Astrocyte (in vitro differentiated cells and primary cell): ENCODE measurements at regions not wholly inside any gene's neighbourhood (a gene's known extent, or its start where the extent isn't known, plus 50 kb on each side); places are given as distances from the start of the nearest gene placed in this dataset.

Experiments used
- DNase-seq: peaks from one replicate; pipeline ENCODE4 v3.0.0-alpha.2; 2010; ENCODE audit warnings: low read depth
- FAIRE-seq: peaks from 2 replicates; lab custom pipeline; 2011; peaks lifted over from hg19 to GRCh38; lab: Jason Lieb, UNC
- H2AFZ ChIP-seq: 2 replicates; pipeline ENCODE4 v1.6.0; 2012; ENCODE audit warnings: low read depth, low read length, inconsistent platforms
- H3K27ac ChIP-seq: 2 replicates; pipeline ENCODE4 v1.5.1; 2011; ENCODE audit warnings: low read depth, low read length, inconsistent platforms
- H3K27me3 ChIP-seq: 2 replicates; pipeline ENCODE4 v1.6.0; 2011; ENCODE audit warnings: low read length, inconsistent platforms; ENCODE audit not compliant: insufficient read depth
- H3K36me3 ChIP-seq: 2 replicates; pipeline ENCODE4 v1.5.1; 2011; ENCODE audit warnings: low read length, inconsistent platforms; ENCODE audit not compliant: insufficient read depth
- H3K4me1 ChIP-seq: 2 replicates; pipeline ENCODE4 v1.5.1; 2011; ENCODE audit warnings: low read length, inconsistent platforms; ENCODE audit not compliant: insufficient read depth
- H3K4me2 ChIP-seq: 2 replicates; pipeline ENCODE4 v1.6.0; 2012; ENCODE audit warnings: low read length, inconsistent platforms
- H3K4me3 ChIP-seq: 2 replicates; pipeline ENCODE4 v1.5.1; 2011; ENCODE audit warnings: low read depth, mild to moderate bottlenecking, low read length, inconsistent platforms; ENCODE audit not compliant: insufficient read depth
- H3K79me2 ChIP-seq: 2 replicates; pipeline ENCODE4 v1.6.0; 2012; ENCODE audit warnings: mild to moderate bottlenecking, low read length, inconsistent platforms; ENCODE audit not compliant: insufficient read depth
- H3K9ac ChIP-seq: 2 replicates; pipeline ENCODE4 v1.6.0; 2012; ENCODE audit warnings: mild to moderate bottlenecking, low read length, inconsistent platforms
- H3K9me3 ChIP-seq: 2 replicates; pipeline ENCODE4 v1.5.1; 2012; ENCODE audit warnings: low read depth, mild to moderate bottlenecking, low read length, inconsistent platforms; ENCODE audit not compliant: insufficient read depth
- H4K20me1 ChIP-seq: 2 replicates; pipeline ENCODE4 v1.6.0; 2012; ENCODE audit warnings: low read length, inconsistent platforms; ENCODE audit not compliant: insufficient read depth
- H3K27ac Mint-ChIP-seq: one replicate; pipeline ENCODE4 v1.8.0; 2021; ENCODE audit warnings: mild to moderate bottlenecking, mixed read lengths; ENCODE audit not compliant: unreplicated experiment
- H3K27me3 Mint-ChIP-seq: one replicate; pipeline ENCODE4 v1.8.0; 2021; ENCODE audit warnings: low read depth, mixed read lengths; ENCODE audit not compliant: unreplicated experiment
- H3K36me3 Mint-ChIP-seq: one replicate; pipeline ENCODE4 v1.8.0; 2021; ENCODE audit warnings: low read depth, mixed read lengths; ENCODE audit not compliant: unreplicated experiment
- H3K4me1 Mint-ChIP-seq: one replicate; pipeline ENCODE4 v1.8.0; 2021; ENCODE audit warnings: low read depth, mixed read lengths; ENCODE audit not compliant: unreplicated experiment
- H3K4me3 Mint-ChIP-seq: one replicate; pipeline ENCODE4 v1.8.0; 2021; ENCODE audit warnings: mild to moderate bottlenecking, moderate library complexity, mixed read lengths; ENCODE audit not compliant: unreplicated experiment
- H3K9me3 Mint-ChIP-seq: one replicate; pipeline ENCODE4 v1.8.0; 2021; ENCODE audit warnings: mild to moderate bottlenecking, mixed read lengths; ENCODE audit not compliant: unreplicated experiment
- CTCF ChIP-seq: IDR thresholded peaks from 2 replicates; pipeline ENCODE4 v1.5.1; 2011; ENCODE audit warnings: low read depth, mild to moderate bottlenecking, inconsistent platforms, low read length, moderate library complexity; ENCODE audit not compliant: insufficient read depth
- EZH2 ChIP-seq: IDR thresholded peaks from 2 replicates; pipeline ENCODE4 v1.6.1; 2012; ENCODE audit warnings: mild to moderate bottlenecking, low read length, inconsistent platforms; ENCODE audit not compliant: insufficient read depth

- no peak overlapping the region for H3K27ac ChIP-seq
- Mint-ChIP-seq H3K36me3 (peaks cover 2% of the 10 kb centered on the region), H3K27ac (no peak overlapping the region), H3K9me3 (peaks cover 13% of the 10 kb centered on the region), H3K4me3 (no peak overlapping the region), H3K27me3 (no peaks in the 10 kb centered on the region), H3K4me1 (no peaks in the 10 kb centered on the region)
- no peak for TF ChIP-seq EZH2
- TF ChIP-seq CTCF, result no peak
- H4K20me1 ChIP-seq, result no peaks in the 10 kb centered on the region
- DNase-seq (peak; percentile 36), FAIRE-seq (no peak)
- no peaks in the 10 kb centered on the region for H3K79me2 ChIP-seq
- no peaks in the 10 kb centered on the region for H3K27me3 ChIP-seq
- no peaks in the 10 kb centered on the region for H3K4me1 ChIP-seq
- H3K9ac ChIP-seq, result no peak overlapping the region
- no peak overlapping the region for H3K4me3 ChIP-seq
- peaks cover 8% of the 10 kb centered on the region for H3K9me3 ChIP-seq
- H2AFZ ChIP-seq, result no peak overlapping the region
- no peak overlapping the region for H3K4me2 ChIP-seq
- no peaks in the 10 kb centered on the region for H3K36me3 ChIP-seq
Measured at GRCh38 chr13:111017755-111018459, 97.2 kb upstream of the ARHGEF7 start.

GRCh38 chr13:111013196-111013595 lies 98.3 kb upstream of the ANKRD10 start:
- Histone ChIP-seq H2AFZ (no peak overlapping the region), H3K27ac (no peak overlapping the region), H3K4me2 (no peak overlapping the region), H3K4me3 (no peak overlapping the region), H3K27me3 (no peaks in the 10 kb centered on the region), H3K36me3 (no peaks in the 10 kb centered on the region), H3K79me2 (no peaks in the 10 kb centered on the region), H3K9ac (no peak overlapping the region), H3K4me1 (no peaks in the 10 kb centered on the region), H3K9me3 (no peaks in the 10 kb centered on the region), H4K20me1 (no peaks in the 10 kb centered on the region)
- Mint-ChIP-seq H3K27me3 (peaks cover 6% of the 10 kb centered on the region), H3K27ac (no peak overlapping the region), H3K4me3 (no peak overlapping the region), H3K9me3 (peaks cover 3% of the 10 kb centered on the region), H3K4me1 (no peaks in the 10 kb centered on the region), H3K36me3 (no peaks in the 10 kb centered on the region)
- DNase-seq (no peak), FAIRE-seq (no peak)
- TF ChIP-seq EZH2 (no peak), CTCF (no peak)

- TF ChIP-seq CTCF, result no peak
- TF ChIP-seq EZH2, result no peak
- Mint-ChIP-seq H3K36me3 (no peaks in the 10 kb centered on the region), H3K27me3 (peaks cover 6% of the 10 kb centered on the region), H3K4me3 (no peak overlapping the region), H3K9me3 (peaks cover 3% of the 10 kb centered on the region), H3K4me1 (peaks cover 5% of the 10 kb centered on the region), H3K27ac (no peak overlapping the region)
- no peak overlapping the region for H3K9ac ChIP-seq
- no peaks in the 10 kb centered on the region for H3K79me2 ChIP-seq
- H3K27me3 ChIP-seq, result no peaks in the 10 kb centered on the region
- no peaks in the 10 kb centered on the region for H3K9me3 ChIP-seq
- no peak for DNase-seq
- FAIRE-seq, result no peak
- no peak overlapping the region for H3K4me3 ChIP-seq
- H3K36me3 ChIP-seq, result no peaks in the 10 kb centered on the region
- H3K4me2 ChIP-seq, result no peak overlapping the region
- H3K27ac ChIP-seq, result no peak overlapping the region
- H3K4me1 ChIP-seq, result peaks cover 5% of the 10 kb centered on the region
- H2AFZ ChIP-seq, result no peak overlapping the region
- no peaks in the 10 kb centered on the region for H4K20me1 ChIP-seq
Measured at GRCh38 chr13:111011899-111012298, 97.0 kb upstream of the ANKRD10 start.
